SIG-M5 treated with dmso at 0.1 percent for 504 hours (cell line): ENCODE measurements at regions not wholly inside any gene's neighbourhood (a gene's known extent, or its start where the extent isn't known, plus 50 kb on each side); places are given as distances from the start of the nearest gene placed in this dataset.
"Not testable (repeated sequence)": the region's sequence is repeated elsewhere in the genome, so short reads cannot be mapped to it uniquely, and the experiment has no call there.

ENCODE experiments used
- DNase-seq: peaks from one replicate; lab custom pipeline; 2025; ENCODE audit not compliant: unreplicated experiment; lab: John Stamatoyannopoulos, UW

GRCh38 chr9:75658301-75658905 is 232.1 kb upstream of the PCSK5 start:
- DNase-seq = no peak

- no peak for DNase-seq
Measured at GRCh38 chr9:75664597-75664996, 225.9 kb upstream of the PCSK5 start.

- no peak for DNase-seq
Measured at GRCh38 chr9:75666856-75667554, 223.5 kb upstream of the PCSK5 start.

- no peak for DNase-seq
Measured at GRCh38 chr9:75669721-75670120, 220.8 kb upstream of the PCSK5 start.

- DNase-seq = no peak
Measured at GRCh38 chr9:75671354-75671753, 219.1 kb upstream of the PCSK5 start.

- DNase-seq = no peak
Measured at GRCh38 chr9:75672478-75672877, 218.0 kb upstream of the PCSK5 start.

- no peak for DNase-seq
Measured at GRCh38 chr9:75683591-75683990, 206.9 kb upstream of the PCSK5 start.

GRCh38 chr9:75685062-75685461 is 205.4 kb upstream of the PCSK5 start:
- no peak for DNase-seq

- no peak for DNase-seq
Measured at GRCh38 chr9:75687359-75687953, 203.0 kb upstream of the PCSK5 start.

GRCh38 chr9:75690551-75690950 is 199.9 kb upstream of the PCSK5 start:
- not testable (repeated sequence) for DNase-seq

GRCh38 chr9:75691408-75691807 is 199.1 kb upstream of the PCSK5 start:
- DNase-seq = no peak

GRCh38 chr9:75692309-75692708 is 198.2 kb upstream of the PCSK5 start:
- no peak for DNase-seq

GRCh38 chr9:75695921-75696320 is 194.6 kb upstream of the PCSK5 start:
- no peak for DNase-seq

GRCh38 chr9:75699017-75699416 is 191.5 kb upstream of the PCSK5 start:
- DNase-seq = no peak

GRCh38 chr9:75699625-75700251 is 190.7 kb upstream of the PCSK5 start:
- no peak for DNase-seq

- no peak for DNase-seq
Measured at GRCh38 chr9:75700252-75700640, 190.2 kb upstream of the PCSK5 start.

GRCh38 chr9:75707191-75707590 is 183.3 kb upstream of the PCSK5 start:
- DNase-seq = no peak

- no peak for DNase-seq
Measured at GRCh38 chr9:75709698-75710097, 180.8 kb upstream of the PCSK5 start.

- no peak for DNase-seq
Measured at GRCh38 chr9:75712700-75713099, 177.8 kb upstream of the PCSK5 start.

- DNase-seq = no peak
Measured at GRCh38 chr9:75713335-75713734, 177.1 kb upstream of the PCSK5 start.

- no peak for DNase-seq
Measured at GRCh38 chr9:75715360-75715759, 175.1 kb upstream of the PCSK5 start.

GRCh38 chr9:75718677-75719076 is 171.8 kb upstream of the PCSK5 start:
- DNase-seq = no peak
